Activated T-cell treated with anti-CD3 and anti-CD28 coated beads, Interleukin-2, amount 50 U/mL, for 72 hours (primary cell): ENCODE measurements at regions not wholly inside any gene's neighbourhood (a gene's known extent, or its start where the extent isn't known, plus 50 kb on each side); places are given as distances from the start of the nearest gene placed in this dataset.

Experiments used
- ATAC-seq, 2 donors: fragments of 150-1000 bp; cut with Tn5 transposase; replicated peaks in 1 of 2; 2 replicates each; pipeline ENCODE4 v1.10.0; 2021; ENCODE audit warnings: moderate library complexity in 2 of 2, mild to moderate bottlenecking in 1 of 2
- DNase-seq, 2 donors: peaks; one replicate each; pipeline ENCODE4 v3.0.0; 2021 to 2022; ENCODE audit warnings: mixed read lengths in 1 of 2
- H3K27ac Mint-ChIP-seq: one replicate; pipeline ENCODE4 v1.8.0; 2022; ENCODE audit warnings: mild to moderate bottlenecking, moderate library complexity, mixed read lengths
- H3K27me3 Mint-ChIP-seq: one replicate; pipeline ENCODE4 v1.8.0; 2022; ENCODE audit warnings: low read depth, mixed read lengths
- H3K36me3 Mint-ChIP-seq, 2 donors: one replicate each; pipeline ENCODE4 v1.8.0; 2022; ENCODE audit warnings: mixed read lengths in 2 of 2, mild to moderate bottlenecking in 1 of 2; ENCODE audit not compliant: insufficient read depth in 2 of 2
- H3K4me1 Mint-ChIP-seq: one replicate; pipeline ENCODE4 v1.8.0; 2022; ENCODE audit warnings: low read depth, mixed read lengths
- H3K4me3 Mint-ChIP-seq, 2 donors: one replicate each; pipeline ENCODE4 v1.8.0; 2022; ENCODE audit warnings: mild to moderate bottlenecking in 2 of 2, mixed read lengths in 2 of 2, moderate library complexity in 2 of 2
- H3K9me3 Mint-ChIP-seq, 2 donors: one replicate each; pipeline ENCODE4 v1.8.0; 2022; ENCODE audit warnings: mixed read lengths in 2 of 2

GRCh38 chr10:128902031-128902710 lies 564.9 kb upstream of the MGMT start:
- DNase-seq, result no peak
- no peak overlapping the region for H3K27ac Mint-ChIP-seq

GRCh38 chr10:128907155-128907941 lies 559.7 kb upstream of the MGMT start:
- Mint-ChIP-seq H3K9me3 (no peaks in the 10 kb centered on the region), H3K27ac (no peak overlapping the region), H3K4me1 (peaks cover under 1% of the 10 kb centered on the region), H3K36me3 (peaks cover 0 to 1% of the 10 kb centered on the region in 2 donors), H3K4me3 (no peak overlapping the region), H3K27me3 (no peaks in the 10 kb centered on the region)
- DNase-seq (no peak), ATAC-seq (no peak)

More at GRCh38 chr10:128902031-128902710, 564.9 kb upstream of the MGMT start:
- Mint-ChIP-seq H3K27me3 (no peaks in the 10 kb centered on the region), H3K4me3 (no peak overlapping the region), H3K9me3 (no peaks in the 10 kb centered on the region), H3K36me3 (no peaks in the 10 kb centered on the region), H3K4me1 (no peaks in the 10 kb centered on the region)
- no peak for ATAC-seq

DNA sequence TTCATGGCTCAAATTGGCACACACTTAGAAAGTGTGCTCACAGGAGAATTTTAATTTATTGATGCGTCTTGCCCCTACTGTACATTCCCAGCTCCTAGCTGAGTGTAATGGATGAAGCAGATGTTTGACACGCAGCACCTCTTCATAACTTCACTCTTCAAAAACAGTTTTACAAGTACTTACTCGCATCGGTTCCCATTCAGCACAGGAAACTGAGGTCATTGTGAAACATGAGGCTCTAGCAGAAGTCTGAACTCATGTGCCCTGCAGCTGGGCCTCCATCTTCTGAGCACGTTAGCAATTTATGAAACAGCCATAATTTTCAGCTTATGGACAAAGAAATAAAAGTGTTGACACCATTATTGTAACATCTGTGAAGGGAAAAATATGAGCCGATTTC lies 558.9 kb upstream of the MGMT start:
- ATAC-seq (peak; percentile 43 to 47), DNase-seq (peak in 1 of 2 donors; percentile 11)
- H3K4me3 Mint-ChIP-seq, result peak overlapping the region in 1 of 2 donors; percentile 67
- H3K36me3 Mint-ChIP-seq, result peaks cover 0 to 1% of the 10 kb centered on the region in 2 donors
- no peaks in the 10 kb centered on the region for H3K9me3 Mint-ChIP-seq
- H3K27ac Mint-ChIP-seq, result peak overlapping the region; percentile 30
- peaks cover 5% of the 10 kb centered on the region for H3K4me1 Mint-ChIP-seq
- no peaks in the 10 kb centered on the region for H3K27me3 Mint-ChIP-seq

DNA sequence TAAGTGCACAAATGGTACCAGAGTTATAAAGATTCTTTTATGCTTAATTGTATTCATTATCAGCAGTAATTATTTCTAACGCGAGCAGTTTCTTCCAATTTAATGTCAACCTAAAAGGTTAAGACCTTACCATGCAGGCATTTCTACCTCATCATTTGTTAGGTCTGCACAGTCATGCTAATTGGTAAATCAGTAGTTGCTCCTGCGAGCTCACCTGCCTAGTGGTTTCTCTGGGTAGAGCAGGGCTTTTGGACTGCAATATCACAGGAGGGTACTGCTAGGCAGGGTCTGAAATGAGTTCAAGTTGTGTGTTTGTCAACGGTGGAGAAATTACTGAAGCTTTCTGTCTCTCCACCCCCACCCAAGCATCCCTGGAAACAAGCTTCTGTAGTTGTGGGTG lies 558.5 kb upstream of the MGMT start:
- Mint-ChIP-seq H3K27me3 (no peaks in the 10 kb centered on the region), H3K4me3 (no peak overlapping the region), H3K27ac (no peak overlapping the region), H3K9me3 (no peaks in the 10 kb centered on the region), H3K36me3 (peaks cover 0 to 1% of the 10 kb centered on the region in 2 donors), H3K4me1 (peaks cover 5% of the 10 kb centered on the region)
- ATAC-seq, result no peak
- no peak for DNase-seq

GRCh38 chr10:128912568-128913311 lies 554.3 kb upstream of the MGMT start:
- H3K4me3 Mint-ChIP-seq, result no peak overlapping the region
- ATAC-seq (peak in 1 of 2 donors; percentile 61), DNase-seq (no peak)
- H3K27ac Mint-ChIP-seq, result no peak overlapping the region
- H3K9me3 Mint-ChIP-seq, result no peaks in the 10 kb centered on the region
- peaks cover 5% of the 10 kb centered on the region for H3K4me1 Mint-ChIP-seq
- H3K36me3 Mint-ChIP-seq, result peaks cover 0 to 1% of the 10 kb centered on the region in 2 donors
- no peaks in the 10 kb centered on the region for H3K27me3 Mint-ChIP-seq

GRCh38 chr10:128914681-128915080 lies 552.4 kb upstream of the MGMT start:
- no peak for DNase-seq
- Mint-ChIP-seq H3K36me3 (peaks cover 0 to 1% of the 10 kb centered on the region in 2 donors), H3K27ac (no peak overlapping the region), H3K4me1 (peaks cover 5% of the 10 kb centered on the region), H3K27me3 (no peaks in the 10 kb centered on the region), H3K4me3 (no peak overlapping the region), H3K9me3 (no peaks in the 10 kb centered on the region)
- ATAC-seq, result no peak

- ATAC-seq (no peak), DNase-seq (no peak)
- Mint-ChIP-seq H3K9me3 (no peaks in the 10 kb centered on the region), H3K27me3 (no peaks in the 10 kb centered on the region), H3K27ac (no peak overlapping the region), H3K4me1 (peaks cover 5% of the 10 kb centered on the region), H3K36me3 (peaks cover 0 to 1% of the 10 kb centered on the region in 2 donors), H3K4me3 (no peak overlapping the region)
Observed at GRCh38 chr10:128915630-128916029, 551.4 kb upstream of the MGMT start.

DNA sequence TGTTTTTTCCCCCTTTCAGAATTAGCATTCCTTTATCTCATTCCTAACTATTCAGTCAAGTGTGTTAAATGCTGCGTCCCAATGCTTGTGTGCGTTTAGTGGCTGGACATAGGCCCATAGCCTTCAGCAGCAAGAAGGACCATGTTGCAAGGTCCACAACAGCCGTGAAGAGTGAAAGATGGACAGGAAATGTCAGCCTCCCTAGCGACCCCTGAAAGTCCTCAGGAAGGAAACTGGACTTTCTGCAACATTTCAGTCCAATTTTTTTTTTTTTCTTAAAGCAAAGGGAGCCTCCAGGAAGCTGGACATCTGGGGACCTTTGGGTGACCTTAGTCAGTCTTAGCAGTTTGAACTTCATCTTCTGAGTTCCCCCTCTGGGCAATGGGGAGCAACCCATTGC lies 550.7 kb upstream of the MGMT start:
- Mint-ChIP-seq H3K27ac (no peak overlapping the region), H3K36me3 (peaks cover 0 to under 1% of the 10 kb centered on the region in 2 donors), H3K27me3 (no peaks in the 10 kb centered on the region), H3K4me1 (peaks cover 5% of the 10 kb centered on the region), H3K9me3 (no peaks in the 10 kb centered on the region), H3K4me3 (no peak overlapping the region)
- ATAC-seq (no peak), DNase-seq (no peak)

DNA sequence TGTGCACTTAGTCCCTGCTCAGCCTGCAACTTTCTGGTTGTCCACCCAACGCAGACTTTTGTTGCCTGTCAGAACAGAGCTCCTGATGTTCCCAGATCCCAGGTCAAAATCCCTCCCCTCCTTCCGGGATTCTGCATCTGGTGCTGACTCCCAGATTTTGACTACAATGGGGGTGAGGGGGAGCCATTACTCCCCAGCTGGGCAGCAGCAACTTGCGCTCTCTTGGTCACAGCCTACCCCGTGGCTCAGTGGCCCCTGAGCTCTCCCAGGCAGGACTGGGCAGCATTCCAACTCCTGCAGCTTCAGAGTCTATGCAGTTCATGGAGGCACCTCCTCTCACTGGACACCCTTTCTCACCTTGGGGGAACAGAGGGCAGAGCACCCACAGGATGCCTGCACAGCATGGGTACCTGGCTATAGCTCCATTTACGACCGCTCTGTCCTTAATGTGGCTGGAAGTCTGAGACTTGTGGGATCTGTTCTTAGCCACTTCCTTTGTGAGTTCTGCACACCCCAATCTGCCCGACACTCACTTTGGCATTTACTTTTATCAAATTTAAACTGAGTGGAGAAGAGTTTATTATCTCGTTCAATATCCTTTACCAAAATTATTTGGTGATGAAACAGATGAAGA lies 545.5 kb upstream of the MGMT start:
- peaks cover 0 to 2% of the 10 kb centered on the region in 2 donors for H3K36me3 Mint-ChIP-seq
- no peaks in the 10 kb centered on the region for H3K4me1 Mint-ChIP-seq
- no peak overlapping the region for H3K4me3 Mint-ChIP-seq
- no peak for DNase-seq
- H3K27me3 Mint-ChIP-seq, result peaks cover 6% of the 10 kb centered on the region
- ATAC-seq, result no peak
- no peak overlapping the region for H3K27ac Mint-ChIP-seq
- H3K9me3 Mint-ChIP-seq, result peaks cover 2% of the 10 kb centered on the region in 2 donors

DNA sequence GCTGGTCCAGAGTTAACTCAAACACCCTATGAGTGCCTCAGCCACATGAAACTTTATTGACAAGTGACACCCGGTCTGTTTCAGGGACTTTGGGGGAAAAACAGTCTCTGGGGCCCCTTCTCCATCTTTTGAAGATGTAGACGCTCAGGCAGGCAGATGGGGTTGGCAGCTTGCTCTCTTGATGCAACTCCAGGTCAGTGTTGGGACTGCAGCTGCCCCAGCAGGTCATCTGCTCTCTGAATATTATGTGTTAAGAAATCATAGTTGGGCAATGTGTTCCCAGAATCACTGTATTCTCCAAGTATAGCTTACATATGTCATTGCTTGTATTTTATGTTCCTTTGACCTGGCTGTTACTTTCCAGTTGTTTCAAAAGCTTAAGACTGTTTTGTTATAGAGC lies 544.9 kb upstream of the MGMT start:
- Mint-ChIP-seq H3K9me3 (peaks cover 2% of the 10 kb centered on the region in 2 donors), H3K36me3 (peaks cover 0 to 2% of the 10 kb centered on the region in 2 donors), H3K4me3 (no peak overlapping the region), H3K4me1 (no peaks in the 10 kb centered on the region), H3K27me3 (peaks cover 9% of the 10 kb centered on the region), H3K27ac (no peak overlapping the region)
- no peak for DNase-seq
- no peak for ATAC-seq

DNA sequence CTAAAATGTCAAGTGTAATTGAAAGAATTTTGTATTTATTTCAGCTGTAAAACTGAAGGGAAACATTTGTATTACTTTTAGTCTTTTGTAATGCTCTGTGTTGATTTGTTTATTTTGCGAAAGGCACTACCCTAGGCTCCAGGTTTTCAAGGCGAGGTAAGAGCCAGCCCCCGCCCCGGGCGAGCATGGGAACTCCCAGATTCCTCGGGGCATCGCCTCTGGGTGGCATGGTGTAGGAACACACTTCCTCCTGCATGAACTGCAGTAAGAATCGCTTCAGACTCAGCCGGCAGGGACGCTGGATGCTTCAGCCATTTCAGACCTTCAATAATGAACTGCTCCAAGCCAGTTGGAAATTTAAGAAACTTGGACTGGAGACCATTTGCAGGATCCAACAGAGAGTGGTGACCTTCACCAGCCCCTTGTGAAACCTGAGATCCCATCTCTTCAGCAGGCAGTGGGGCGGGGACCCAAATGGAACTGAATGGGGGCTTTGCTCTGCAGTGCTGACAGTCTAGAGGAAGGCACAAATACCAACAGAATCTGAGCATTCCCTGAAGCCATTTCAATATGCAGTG lies 544.3 kb upstream of the MGMT start:
- Mint-ChIP-seq H3K36me3 (peaks cover 0 to 2% of the 10 kb centered on the region in 2 donors), H3K4me3 (no peak overlapping the region), H3K9me3 (peaks cover 2% of the 10 kb centered on the region in 2 donors), H3K27ac (no peak overlapping the region), H3K4me1 (no peaks in the 10 kb centered on the region), H3K27me3 (peaks cover 9% of the 10 kb centered on the region)
- ATAC-seq (no peak), DNase-seq (no peak)

DNA sequence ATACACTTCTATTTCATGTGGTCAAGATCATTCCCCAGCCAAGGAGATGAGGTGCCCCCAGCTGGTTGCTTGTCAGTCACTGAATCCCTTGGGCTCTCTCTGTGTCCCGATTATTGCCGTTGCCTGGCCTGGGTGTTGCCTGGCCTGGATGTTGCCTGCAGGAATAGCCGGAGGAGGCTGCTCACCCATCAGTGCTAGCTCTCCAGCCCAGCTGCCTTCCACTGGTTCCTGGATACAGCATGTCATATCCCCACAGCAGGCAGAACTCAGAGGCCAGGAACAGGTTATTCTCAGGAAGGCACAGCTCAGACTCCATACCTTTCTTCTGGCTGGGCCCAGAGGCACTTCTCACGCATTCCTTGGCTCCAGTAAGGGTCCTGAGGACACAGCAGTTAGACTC lies 542.1 kb upstream of the MGMT start:
- Mint-ChIP-seq H3K36me3 (peaks cover 0 to 2% of the 10 kb centered on the region in 2 donors), H3K9me3 (peaks cover 2 to 4% of the 10 kb centered on the region in 2 donors), H3K4me1 (no peaks in the 10 kb centered on the region), H3K27ac (no peak overlapping the region), H3K4me3 (no peak overlapping the region), H3K27me3 (peaks cover 14% of the 10 kb centered on the region)
- ATAC-seq, result no peak
- no peak for DNase-seq
